ENCODE measurements at regions not wholly inside any gene's neighbourhood (a gene's known extent, or its start where the extent isn't known, plus 50 kb on each side); places are given as distances from the start of the nearest gene placed in this dataset.

- TF ChIP-seq CTCF (IDR thresholded peaks at IDR 0.05; ENCODE audit: insufficient read depth, low read length, poor library complexity, severe bottlenecking) = no peak
- no peak for TF ChIP-seq EZH2phosphoT487 (conservative IDR thresholded peaks at IDR 0.05; ENCODE audit: low read length)
Measured at GRCh38 chr6:164113637-164114036, 699.1 kb downstream of the QKI start.
